ENCODE measurements at regions not wholly inside any gene's neighbourhood (a gene's known extent, or its start where the extent isn't known, plus 50 kb on each side); places are given as distances from the start of the nearest gene placed in this dataset.
"Not testable (repeated sequence)": the region's sequence is repeated elsewhere in the genome, so short reads cannot be mapped to it uniquely, and the experiment has no call there.

- H3K9ac ChIP-seq (ENCODE audit: low read length in 3 of 3); H3K4me3 ChIP-seq (ENCODE audit: low read length in 3 of 3); H3K36me3 ChIP-seq (ENCODE audit: control insufficient read depth in 2 of 3, insufficient read depth in 3 of 3, low read length in 3 of 3); FAIRE-seq; H3K9me3 ChIP-seq (ENCODE audit: control insufficient read depth in 2 of 3, insufficient read depth in 1 of 3, low read length in 3 of 3); H3K27ac ChIP-seq (ENCODE audit: low read depth in 2 of 2, low read length in 2 of 2); H3K4me1 ChIP-seq (ENCODE audit: control insufficient read depth in 2 of 3, insufficient read depth in 2 of 3, low read depth in 1 of 3, low read length in 3 of 3); intact Hi-C loops (cut with DNase I); H3K27me3 ChIP-seq (ENCODE audit: control insufficient read depth, insufficient read depth, low read length): not testable (repeated sequence)
- DNase-seq: peak in 1 of 5 donors; percentile 41
Measured at GRCh38 chr4:131747203-131747602, 1401.9 kb upstream of the PCDH10 start.

GRCh38 chr4:131749224-131749623 lies 1399.9 kb upstream of the PCDH10 start:
- FAIRE-seq; H3K36me3 ChIP-seq (ENCODE audit: control insufficient read depth in 2 of 3, insufficient read depth in 3 of 3, low read length in 3 of 3); H3K4me3 ChIP-seq (ENCODE audit: low read length in 3 of 3); H3K9ac ChIP-seq (ENCODE audit: low read length in 3 of 3); H3K27me3 ChIP-seq (ENCODE audit: control insufficient read depth, insufficient read depth, low read length); intact Hi-C loops (cut with DNase I); H3K9me3 ChIP-seq (ENCODE audit: control insufficient read depth in 2 of 3, insufficient read depth in 1 of 3, low read length in 3 of 3); H3K4me1 ChIP-seq (ENCODE audit: control insufficient read depth in 2 of 3, insufficient read depth in 2 of 3, low read depth in 1 of 3, low read length in 3 of 3); H3K27ac ChIP-seq (ENCODE audit: low read depth in 2 of 2, low read length in 2 of 2): not testable (repeated sequence)
- DNase-seq: peak in 1 of 5 donors; percentile 5

GRCh38 chr4:131750006-131750405 lies 1399.1 kb upstream of the PCDH10 start:
- DNase-seq: peak in 1 of 5 donors; percentile 34
- H3K36me3 ChIP-seq (ENCODE audit: control insufficient read depth in 2 of 3, insufficient read depth in 3 of 3, low read length in 3 of 3); H3K27ac ChIP-seq (ENCODE audit: low read depth in 2 of 2, low read length in 2 of 2); H3K9ac ChIP-seq (ENCODE audit: low read length in 3 of 3); intact Hi-C loops (cut with DNase I); H3K4me3 ChIP-seq (ENCODE audit: low read length in 3 of 3); H3K27me3 ChIP-seq (ENCODE audit: control insufficient read depth, insufficient read depth, low read length); H3K4me1 ChIP-seq (ENCODE audit: control insufficient read depth in 2 of 3, insufficient read depth in 2 of 3, low read depth in 1 of 3, low read length in 3 of 3); H3K9me3 ChIP-seq (ENCODE audit: control insufficient read depth in 2 of 3, insufficient read depth in 1 of 3, low read length in 3 of 3); FAIRE-seq: not testable (repeated sequence)

GRCh38 chr4:131750469-131750868 lies 1398.6 kb upstream of the PCDH10 start:
- H3K9me3 ChIP-seq (ENCODE audit: control insufficient read depth in 2 of 3, insufficient read depth in 1 of 3, low read length in 3 of 3); H3K27me3 ChIP-seq (ENCODE audit: control insufficient read depth, insufficient read depth, low read length); H3K4me1 ChIP-seq (ENCODE audit: control insufficient read depth in 2 of 3, insufficient read depth in 2 of 3, low read depth in 1 of 3, low read length in 3 of 3); intact Hi-C loops (cut with DNase I); H3K9ac ChIP-seq (ENCODE audit: low read length in 3 of 3); H3K4me3 ChIP-seq (ENCODE audit: low read length in 3 of 3); FAIRE-seq; H3K36me3 ChIP-seq (ENCODE audit: control insufficient read depth in 2 of 3, insufficient read depth in 3 of 3, low read length in 3 of 3); H3K27ac ChIP-seq (ENCODE audit: low read depth in 2 of 2, low read length in 2 of 2): not testable (repeated sequence)
- peak in 1 of 5 donors; percentile 10 for DNase-seq

- FAIRE-seq: not testable (repeated sequence)
Measured at GRCh38 chr4:131762234-131762633, 1386.9 kb upstream of the PCDH10 start.

GRCh38 chr4:131764730-131765129 lies 1384.4 kb upstream of the PCDH10 start:
- DNase-seq (peak in 1 of 5 donors; percentile 68), FAIRE-seq (no peak)
- no peak overlapping the region for H3K27ac ChIP-seq (ENCODE audit: low read depth in 2 of 2, low read length in 2 of 2)
- H3K9ac ChIP-seq (ENCODE audit: low read length in 3 of 3): no peak overlapping the region
- H3K4me3 ChIP-seq (ENCODE audit: low read length in 3 of 3): no peak overlapping the region
- H3K4me1 ChIP-seq (ENCODE audit: control insufficient read depth in 2 of 3, insufficient read depth in 2 of 3, low read depth in 1 of 3, low read length in 3 of 3): no peaks in the 10 kb centered on the region
- no peaks in the 10 kb centered on the region for H3K36me3 ChIP-seq (ENCODE audit: control insufficient read depth in 2 of 3, insufficient read depth in 3 of 3, low read length in 3 of 3)
- H3K9me3 ChIP-seq (ENCODE audit: control insufficient read depth in 2 of 3, insufficient read depth in 1 of 3, low read length in 3 of 3): no peaks in the 10 kb centered on the region
- no peak for TF ChIP-seq CTCF (IDR thresholded peaks at IDR 0.05; ENCODE audit: borderline replicate concordance, extremely low read depth, insufficient read depth)
- intact Hi-C loops (cut with DNase I): no loop called here
- H3K27me3 ChIP-seq (ENCODE audit: control insufficient read depth, insufficient read depth, low read length): no peaks in the 10 kb centered on the region

More at GRCh38 chr4:131762234-131762633, 1386.9 kb upstream of the PCDH10 start:
- H3K4me1 ChIP-seq (ENCODE audit: control insufficient read depth in 2 of 3, insufficient read depth in 2 of 3, low read depth in 1 of 3, low read length in 3 of 3); H3K36me3 ChIP-seq (ENCODE audit: control insufficient read depth in 2 of 3, insufficient read depth in 3 of 3, low read length in 3 of 3); H3K4me3 ChIP-seq (ENCODE audit: low read length in 3 of 3); H3K9me3 ChIP-seq (ENCODE audit: control insufficient read depth in 2 of 3, insufficient read depth in 1 of 3, low read length in 3 of 3); H3K27ac ChIP-seq (ENCODE audit: low read depth in 2 of 2, low read length in 2 of 2); H3K9ac ChIP-seq (ENCODE audit: low read length in 3 of 3); intact Hi-C loops (cut with DNase I); H3K27me3 ChIP-seq (ENCODE audit: control insufficient read depth, insufficient read depth, low read length): not testable (repeated sequence)
- peak in 1 of 5 donors; percentile 29 for DNase-seq

GRCh38 chr4:131774382-131774781 lies 1374.7 kb upstream of the PCDH10 start:
- H3K27ac ChIP-seq (ENCODE audit: low read depth in 2 of 2, low read length in 2 of 2); H3K9me3 ChIP-seq (ENCODE audit: control insufficient read depth in 2 of 3, insufficient read depth in 1 of 3, low read length in 3 of 3); DNase-seq; H3K27me3 ChIP-seq (ENCODE audit: control insufficient read depth, insufficient read depth, low read length); FAIRE-seq; H3K4me3 ChIP-seq (ENCODE audit: low read length in 3 of 3); intact Hi-C loops (cut with DNase I); H3K36me3 ChIP-seq (ENCODE audit: control insufficient read depth in 2 of 3, insufficient read depth in 3 of 3, low read length in 3 of 3); H3K4me1 ChIP-seq (ENCODE audit: control insufficient read depth in 2 of 3, insufficient read depth in 2 of 3, low read depth in 1 of 3, low read length in 3 of 3); H3K9ac ChIP-seq (ENCODE audit: low read length in 3 of 3): not testable (repeated sequence)

- H3K4me3 ChIP-seq (ENCODE audit: low read length in 3 of 3); H3K4me1 ChIP-seq (ENCODE audit: control insufficient read depth in 2 of 3, insufficient read depth in 2 of 3, low read depth in 1 of 3, low read length in 3 of 3); FAIRE-seq; intact Hi-C loops (cut with DNase I); H3K9ac ChIP-seq (ENCODE audit: low read length in 3 of 3); H3K27me3 ChIP-seq (ENCODE audit: control insufficient read depth, insufficient read depth, low read length); DNase-seq; H3K27ac ChIP-seq (ENCODE audit: low read depth in 2 of 2, low read length in 2 of 2); H3K36me3 ChIP-seq (ENCODE audit: control insufficient read depth in 2 of 3, insufficient read depth in 3 of 3, low read length in 3 of 3); H3K9me3 ChIP-seq (ENCODE audit: control insufficient read depth in 2 of 3, insufficient read depth in 1 of 3, low read length in 3 of 3): not testable (repeated sequence)
Measured at GRCh38 chr4:131810565-131810964, 1338.5 kb upstream of the PCDH10 start.

Measured in kidney (tissue), 13 donors.